GM18511 (cell line): ENCODE measurements at regions not wholly inside any gene's neighbourhood (a gene's known extent, or its start where the extent isn't known, plus 50 kb on each side); places are given as distances from the start of the nearest gene placed in this dataset.
"Not testable (repeated sequence)": the region's sequence is repeated elsewhere in the genome, so short reads cannot be mapped to it uniquely, and the experiment has no call there.

Experiments
- ATAC-seq: cut with Tn5 transposase; IDR thresholded peaks from one replicate; pipeline ENCODE4 v1.9.1; 2021; ENCODE audit warnings: mild to moderate bottlenecking, moderate library complexity; ENCODE audit not compliant: unreplicated experiment

GRCh38 chr4:96389770-96390169, 549.9 kb downstream of the PDHA2 start:
- no peak for ATAC-seq

- ATAC-seq, result no peak
These were observed 550.5 kb downstream of the PDHA2 start for GRCh38 chr4:96390404-96390803.

DNA sequence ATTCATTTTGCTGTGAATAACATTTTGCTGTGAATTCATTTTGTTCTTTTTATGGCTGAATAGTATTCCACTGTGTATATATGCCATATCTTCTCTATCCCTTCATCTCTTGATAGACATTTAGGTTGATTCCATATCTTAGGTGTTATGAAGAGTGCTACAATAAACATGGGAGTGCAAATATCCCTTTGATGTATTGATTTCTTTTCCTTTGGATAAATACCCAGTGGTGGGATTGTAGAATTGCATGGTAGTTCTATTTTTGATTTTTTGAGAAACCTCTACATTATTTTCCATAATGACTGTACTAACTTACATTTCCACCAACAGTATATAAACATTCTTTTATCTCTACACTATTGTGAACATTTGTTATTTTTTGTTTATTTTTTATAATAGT, 555.9 kb downstream of the PDHA2 start:
- no peak for ATAC-seq

- ATAC-seq, result no peak
These were observed 566.8 kb downstream of the PDHA2 start for GRCh38 chr4:96406742-96407141.

DNA sequence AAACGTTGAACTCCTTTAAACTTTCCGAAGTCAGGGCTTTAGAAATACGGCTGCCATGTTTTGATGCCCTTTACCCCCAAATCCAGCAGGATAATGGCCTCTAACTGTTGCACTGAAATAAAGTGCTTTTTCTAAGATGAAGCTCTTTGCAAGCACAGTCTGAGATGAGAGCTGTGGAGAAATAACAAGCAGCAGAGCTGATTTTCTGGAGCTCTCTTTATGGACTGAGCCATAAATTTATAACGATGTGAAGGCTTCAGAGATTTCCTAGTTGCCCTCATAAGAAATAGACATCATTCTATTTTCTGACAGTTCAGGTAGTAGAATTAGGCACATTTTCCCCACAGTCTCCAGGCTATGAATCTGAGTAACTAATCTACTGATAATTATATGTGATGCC, 567.3 kb downstream of the PDHA2 start:
- ATAC-seq, result no peak

DNA sequence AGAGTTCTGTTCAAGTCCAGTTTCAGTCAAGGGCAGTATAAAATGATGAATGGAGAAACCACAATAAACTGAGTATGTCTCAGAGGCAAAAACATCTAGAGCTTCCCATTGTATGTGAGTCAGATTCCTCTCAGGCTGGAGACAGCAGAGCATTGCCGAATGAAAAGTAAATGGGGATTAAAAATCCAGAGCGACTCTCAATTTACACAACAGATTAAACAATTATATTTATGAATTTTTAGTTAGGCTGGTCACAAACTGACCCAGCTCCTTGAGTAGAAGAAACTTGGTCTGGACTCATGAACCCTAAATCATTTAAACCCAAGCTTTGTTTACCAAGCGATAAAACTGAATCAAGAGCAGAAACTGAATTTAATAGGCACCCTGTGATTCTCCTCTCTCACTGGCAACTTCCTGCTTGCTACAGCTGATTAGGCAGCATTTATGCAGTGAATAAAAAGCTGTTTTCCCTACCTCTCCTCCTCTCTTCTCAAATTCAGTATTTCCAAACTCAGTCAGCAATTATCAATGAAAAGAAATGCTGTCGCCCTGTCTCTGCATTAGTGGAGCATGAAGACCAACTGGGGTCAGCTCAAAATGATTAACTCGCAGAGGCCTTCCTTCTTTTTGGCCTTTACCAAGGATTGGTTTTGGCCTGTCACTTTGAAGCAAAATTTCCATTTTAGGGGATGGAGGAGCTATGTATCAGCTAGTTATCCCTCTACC, 568.0 kb downstream of the PDHA2 start:
- no peak for ATAC-seq

DNA sequence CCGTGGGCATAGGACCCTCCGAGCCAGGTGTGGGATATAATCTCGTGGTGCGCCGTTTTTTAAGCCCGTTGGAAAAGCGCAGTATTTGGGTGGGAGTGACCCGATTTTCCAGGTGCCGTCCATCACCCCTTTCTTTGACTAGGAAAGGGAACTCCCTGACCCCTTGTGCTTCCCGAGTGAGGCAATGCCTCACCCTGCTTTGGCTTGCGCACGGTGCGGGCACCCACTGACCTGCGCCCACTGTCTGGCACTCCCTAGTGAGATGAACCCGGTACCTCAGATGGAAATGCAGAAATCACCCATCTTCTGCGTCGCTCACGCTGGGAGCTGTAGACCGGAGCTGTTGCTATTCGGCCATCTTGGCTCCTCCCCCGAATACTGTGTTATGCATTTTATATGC, 575.0 kb downstream of the PDHA2 start:
- not testable (repeated sequence) for ATAC-seq

- no peak for ATAC-seq
These were observed 589.8 kb downstream of the PDHA2 start for GRCh38 chr4:96429657-96430056.

DNA sequence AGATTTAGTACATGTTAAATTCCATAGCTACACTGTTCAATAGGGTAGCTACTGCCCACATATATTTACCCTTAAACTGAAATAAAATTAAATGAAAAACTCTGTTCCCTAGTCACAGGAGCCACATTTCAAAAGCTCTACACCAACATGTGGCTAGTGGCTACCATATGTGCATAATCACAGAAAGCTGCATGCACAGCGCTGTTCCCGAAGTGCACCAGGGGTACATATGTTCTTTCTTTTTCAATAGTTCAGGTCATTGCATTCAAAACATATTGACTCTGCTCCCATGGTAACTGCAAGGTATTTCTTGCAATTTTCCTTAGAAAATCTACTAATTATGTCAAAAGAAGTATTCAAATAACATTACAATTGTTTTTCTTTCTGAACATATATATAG, 591.2 kb downstream of the PDHA2 start:
- ATAC-seq, result no peak

GRCh38 chr4:96448315-96448872, 608.5 kb downstream of the PDHA2 start:
- ATAC-seq, result no peak

DNA sequence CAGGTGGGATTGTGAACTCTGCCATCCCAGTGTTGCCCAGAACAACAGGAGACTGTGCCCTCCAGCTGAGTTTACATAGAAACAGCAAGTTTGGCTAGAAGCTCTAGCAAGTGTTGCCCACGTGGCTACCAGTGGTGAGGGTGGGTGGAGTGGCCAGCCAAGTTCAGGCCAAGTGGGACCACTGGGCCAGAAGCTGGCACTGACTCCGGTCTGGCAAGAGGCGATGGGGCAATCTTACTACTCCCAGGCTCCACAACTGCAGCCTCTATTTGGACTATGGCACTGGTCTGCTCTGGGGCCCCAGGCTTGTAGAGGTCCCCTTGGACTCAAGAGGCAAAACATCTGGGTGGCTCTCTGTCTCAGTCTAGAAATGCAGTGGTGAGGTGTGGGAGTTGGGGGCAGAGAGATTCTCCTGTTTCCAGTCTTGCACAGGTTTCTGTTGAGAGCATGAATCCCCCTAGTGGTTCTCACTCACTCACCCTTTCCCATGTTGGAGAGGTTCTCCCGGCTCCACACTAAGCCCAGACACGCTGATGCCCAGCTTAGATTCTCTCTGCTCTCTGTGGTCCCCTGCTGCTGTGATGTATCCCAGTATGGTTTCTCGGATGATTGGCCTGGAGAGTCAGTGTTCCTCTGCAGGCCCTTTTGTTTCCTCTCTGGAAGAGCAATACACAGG, 615.3 kb downstream of the PDHA2 start:
- ATAC-seq, result no peak

GRCh38 chr4:96458031-96458430, 618.1 kb downstream of the PDHA2 start:
- ATAC-seq, result not testable (repeated sequence)

DNA sequence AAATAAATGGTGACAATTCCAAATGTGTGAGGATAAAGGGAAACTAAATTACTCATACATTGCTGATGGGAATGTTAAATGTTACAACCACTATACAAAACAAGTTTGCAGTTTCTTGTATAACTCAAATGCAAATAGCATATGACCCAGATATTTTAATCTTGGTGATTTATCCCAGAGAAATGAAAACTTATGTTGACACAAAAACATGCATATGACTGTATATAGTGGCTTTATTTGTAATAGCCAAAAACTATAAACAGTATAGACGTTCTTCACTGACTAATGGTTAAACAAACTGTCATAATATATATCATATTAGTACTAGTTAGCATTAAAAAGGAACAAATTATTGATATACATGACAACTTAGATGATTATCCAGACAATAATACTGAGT, 619.2 kb downstream of the PDHA2 start:
- no peak for ATAC-seq

- no peak for ATAC-seq
These were observed 625.9 kb downstream of the PDHA2 start for GRCh38 chr4:96465834-96466233.

GRCh38 chr4:96471956-96472867, 632.3 kb downstream of the PDHA2 start:
- no peak for ATAC-seq

DNA sequence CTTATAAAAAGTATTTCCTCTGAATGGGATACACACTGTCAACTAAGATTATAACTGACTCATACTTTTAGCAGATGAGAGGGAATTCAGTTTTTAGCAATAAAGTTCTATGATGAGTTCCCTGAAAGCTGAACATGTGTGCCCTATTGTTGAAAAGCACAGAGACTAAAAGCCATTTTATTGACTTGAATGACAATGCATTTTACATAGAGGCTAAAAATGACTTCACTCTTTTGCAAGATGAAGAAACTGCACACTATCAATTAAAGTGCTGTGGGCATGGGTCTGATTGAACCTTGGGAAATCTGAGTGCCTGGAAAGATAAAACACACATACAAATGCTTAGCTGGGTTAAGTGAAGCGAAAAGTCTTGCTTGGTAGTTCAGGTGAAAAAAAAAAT, 633.4 kb downstream of the PDHA2 start:
- ATAC-seq, result no peak

DNA sequence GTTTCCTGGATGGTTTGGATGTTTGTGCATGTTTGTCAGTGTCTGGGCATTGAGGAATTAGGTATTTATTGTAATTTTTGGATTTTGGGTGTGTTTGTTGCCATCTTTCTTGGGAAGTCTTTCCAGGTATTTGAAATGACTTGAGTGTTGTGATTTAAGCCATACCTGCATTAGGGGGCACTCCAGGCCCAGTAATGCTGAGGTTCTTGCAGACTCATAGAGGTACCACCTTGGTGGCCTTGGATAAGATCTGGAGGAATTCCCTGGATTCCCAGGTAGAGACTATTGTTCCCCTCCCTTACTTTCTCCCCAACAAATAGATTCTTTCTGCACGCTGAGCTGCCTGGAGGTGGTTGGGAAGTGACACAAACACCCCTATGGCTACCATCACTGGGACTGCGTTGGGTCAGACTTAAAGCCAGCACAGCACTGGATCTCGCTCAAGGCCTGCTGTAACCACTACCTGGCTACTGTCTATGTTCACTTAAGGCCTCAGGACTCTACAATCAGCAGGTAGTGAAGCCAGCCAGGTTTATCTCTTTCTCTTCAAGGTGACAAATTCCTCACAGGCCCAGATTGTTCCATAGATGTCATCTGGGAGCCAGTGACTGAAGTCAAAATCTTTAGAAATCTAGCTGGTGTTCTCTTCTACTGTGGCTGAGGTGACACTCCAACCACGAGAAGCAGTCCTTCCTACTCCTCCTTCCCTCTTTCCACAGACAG, 643.6 kb downstream of the PDHA2 start:
- ATAC-seq, result no peak

DNA sequence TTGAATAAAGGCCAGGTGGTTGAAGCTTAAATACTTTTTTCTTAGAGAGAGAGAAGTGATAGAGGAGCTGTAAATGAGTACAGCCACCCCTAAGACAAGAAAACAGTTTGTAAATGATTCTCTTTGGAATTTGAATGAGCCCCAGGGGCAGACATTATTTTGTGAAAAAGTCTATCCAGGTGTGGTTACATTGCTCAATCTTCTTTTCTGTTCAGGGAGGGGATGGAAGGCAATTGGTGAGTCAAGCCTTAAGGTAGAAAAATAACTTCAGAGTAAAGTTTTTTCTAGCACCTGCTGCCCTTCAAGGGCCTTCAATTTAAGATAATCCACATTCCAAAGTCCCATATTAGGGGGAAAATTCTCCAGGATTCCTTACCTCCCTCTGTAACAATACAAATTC, 646.7 kb downstream of the PDHA2 start:
- no peak for ATAC-seq

DNA sequence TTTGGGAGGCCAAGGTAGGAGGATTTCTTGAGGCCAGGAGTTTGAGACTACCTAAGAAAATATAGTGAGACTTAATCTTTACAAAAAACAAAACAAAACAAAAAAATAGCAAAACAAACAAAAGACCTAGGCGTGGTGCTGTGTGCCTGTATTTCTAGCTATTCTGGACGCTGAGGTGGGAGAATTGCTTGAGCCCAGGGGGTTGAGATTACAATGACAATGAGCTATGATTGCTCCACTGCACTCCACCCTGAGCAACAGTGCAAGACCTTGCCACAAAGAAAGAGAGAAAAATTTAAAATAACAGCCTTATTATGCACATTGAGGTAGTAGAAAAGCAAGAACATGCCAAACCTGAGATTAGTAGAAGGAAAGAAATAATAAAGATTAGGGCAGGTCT, 657.7 kb downstream of the PDHA2 start:
- ATAC-seq, result no peak

DNA sequence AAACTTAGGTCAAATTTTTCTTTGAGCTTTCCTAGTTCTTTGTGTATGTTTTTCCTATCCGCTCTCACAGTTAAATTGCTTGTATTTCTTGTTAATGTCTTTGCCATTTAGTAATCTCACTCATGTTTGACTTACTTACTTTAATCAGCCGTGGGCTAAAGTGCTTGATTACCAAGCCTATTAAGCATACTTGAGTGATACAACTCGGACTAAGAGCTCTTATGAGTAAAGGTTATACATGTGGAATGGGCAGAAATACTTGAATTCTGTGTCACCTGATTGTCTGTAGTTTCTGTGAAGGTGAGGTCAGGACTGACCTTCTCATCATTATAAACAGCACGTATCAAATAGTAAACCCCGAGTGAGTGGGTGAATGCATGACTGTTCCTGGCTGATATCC, 664.5 kb downstream of the PDHA2 start:
- no peak for ATAC-seq
